ENCODE measurements at regions not wholly inside any gene's neighbourhood (a gene's known extent, or its start where the extent isn't known, plus 50 kb on each side); places are given as distances from the start of the nearest gene placed in this dataset.

DNA sequence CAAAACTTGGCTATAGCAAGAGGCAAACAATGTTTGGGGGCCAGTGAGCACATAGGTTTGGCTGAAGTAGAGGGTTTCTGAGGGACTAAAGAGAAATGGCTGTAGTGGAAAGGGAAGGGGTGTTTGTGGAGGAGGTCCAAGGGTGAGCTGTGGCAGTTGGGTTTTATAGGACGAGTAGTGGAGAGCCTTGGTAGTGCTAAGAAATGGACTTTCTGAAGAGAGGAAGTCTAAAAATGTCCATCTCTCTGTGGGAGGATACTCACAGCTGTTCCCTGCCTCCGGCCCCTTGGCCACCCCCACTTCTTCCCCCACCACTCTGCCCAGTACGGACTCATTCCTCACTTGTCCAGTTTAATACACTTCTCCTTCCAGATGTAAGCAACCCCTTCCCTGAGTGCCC, 64.3 kb downstream of the ZNF22 start:
- no peak for DNase-seq
- H3K4me1 Mint-ChIP-seq (ENCODE audit: low read depth) = no peaks in the 10 kb centered on the region
- H3K9me3 Mint-ChIP-seq = no peaks in the 10 kb centered on the region
- no peaks in the 10 kb centered on the region for H3K36me3 Mint-ChIP-seq (ENCODE audit: low read depth)
- H3K4me3 Mint-ChIP-seq = no peak overlapping the region
- H3K27me3 Mint-ChIP-seq (ENCODE audit: insufficient read depth) = peaks cover 20% of the 10 kb centered on the region
- TF ChIP-seq, protein P1, sequence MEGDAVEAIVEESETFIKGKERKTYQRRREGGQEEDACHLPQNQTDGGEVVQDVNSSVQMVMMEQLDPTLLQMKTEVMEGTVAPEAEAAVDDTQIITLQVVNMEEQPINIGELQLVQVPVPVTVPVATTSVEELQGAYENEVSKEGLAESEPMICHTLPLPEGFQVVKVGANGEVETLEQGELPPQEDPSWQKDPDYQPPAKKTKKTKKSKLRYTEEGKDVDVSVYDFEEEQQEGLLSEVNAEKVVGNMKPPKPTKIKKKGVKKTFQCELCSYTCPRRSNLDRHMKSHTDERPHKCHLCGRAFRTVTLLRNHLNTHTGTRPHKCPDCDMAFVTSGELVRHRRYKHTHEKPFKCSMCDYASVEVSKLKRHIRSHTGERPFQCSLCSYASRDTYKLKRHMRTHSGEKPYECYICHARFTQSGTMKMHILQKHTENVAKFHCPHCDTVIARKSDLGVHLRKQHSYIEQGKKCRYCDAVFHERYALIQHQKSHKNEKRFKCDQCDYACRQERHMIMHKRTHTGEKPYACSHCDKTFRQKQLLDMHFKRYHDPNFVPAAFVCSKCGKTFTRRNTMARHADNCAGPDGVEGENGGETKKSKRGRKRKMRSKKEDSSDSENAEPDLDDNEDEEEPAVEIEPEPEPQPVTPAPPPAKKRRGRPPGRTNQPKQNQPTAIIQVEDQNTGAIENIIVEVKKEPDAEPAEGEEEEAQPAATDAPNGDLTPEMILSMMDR (IDR thresholded peaks at IDR 0.05) = no peak
- H3K27ac Mint-ChIP-seq = no peak overlapping the region

DNA sequence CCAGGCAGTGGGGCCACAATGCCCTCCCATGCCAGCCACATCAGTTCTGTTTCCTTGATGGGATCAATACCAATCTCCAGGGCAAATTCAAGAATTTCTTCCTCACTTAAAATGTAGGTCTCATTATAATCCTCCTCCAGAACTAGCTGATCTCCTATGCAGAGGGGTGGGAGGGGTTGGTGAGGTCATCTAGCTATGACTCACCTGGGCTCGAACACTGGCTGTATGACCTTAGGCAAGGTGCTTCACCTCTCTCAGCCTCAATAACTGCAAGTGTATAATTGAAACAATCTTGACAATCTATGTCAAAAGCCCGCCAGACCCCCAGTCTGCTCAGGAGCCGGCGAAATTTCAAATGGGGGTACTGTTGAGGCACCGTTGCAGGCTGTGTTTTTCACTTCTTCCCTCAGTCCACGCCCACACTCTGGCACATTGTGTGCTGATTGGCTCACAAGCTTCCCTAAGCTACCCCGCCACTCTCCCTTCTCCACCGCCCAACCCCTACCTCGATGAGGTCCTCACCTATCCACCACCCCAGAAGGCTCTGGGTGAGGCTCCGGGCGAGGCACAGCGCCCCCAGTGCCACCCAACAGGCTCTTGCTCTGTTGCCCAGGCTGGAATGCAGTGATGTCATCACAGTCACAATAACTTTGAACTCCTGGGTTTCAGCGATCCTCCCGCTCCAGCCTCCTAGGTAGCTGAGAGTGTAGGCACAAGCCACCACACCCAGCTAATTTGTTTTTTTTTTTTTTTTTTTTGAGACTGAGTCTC, 70.5 kb downstream of the ZNF22 start:
- TF ChIP-seq, protein P1 (IDR thresholded peaks at IDR 0.05) = no peak
- Mint-ChIP-seq H3K4me3 (no peak overlapping the region), H3K9me3 (peaks cover 11% of the 10 kb centered on the region; the same call in 1 of the 2 replicates), H3K27me3 (ENCODE audit: insufficient read depth) (peaks cover 4% of the 10 kb centered on the region), H3K4me1 (ENCODE audit: low read depth) (no peaks in the 10 kb centered on the region), H3K36me3 (ENCODE audit: low read depth) (no peaks in the 10 kb centered on the region), H3K27ac (no peak overlapping the region)
- no peak for DNase-seq

DNA sequence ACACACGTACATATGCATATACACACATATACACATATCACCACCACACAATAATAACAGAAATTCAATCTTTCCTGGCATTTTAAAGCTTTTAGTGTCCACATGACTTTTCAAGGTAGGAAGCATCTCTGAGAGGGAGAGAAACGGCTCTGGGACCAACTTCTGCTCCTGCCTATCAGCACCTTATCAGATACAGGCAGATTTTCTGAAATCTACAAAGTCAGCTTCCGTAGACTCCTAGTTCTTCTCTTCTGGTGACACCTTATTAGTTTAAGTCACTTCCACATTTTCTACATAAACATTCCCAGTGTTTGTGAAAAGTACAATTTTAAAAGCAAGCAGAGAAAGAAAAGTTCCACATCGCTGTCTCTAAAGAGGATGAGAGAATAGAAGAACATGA, 74.5 kb downstream of the ZNF22 start:
- no peaks in the 10 kb centered on the region for H3K36me3 Mint-ChIP-seq (ENCODE audit: low read depth)
- no peak for DNase-seq
- no peak overlapping the region for H3K4me3 Mint-ChIP-seq
- TF ChIP-seq, protein P1 (IDR thresholded peaks at IDR 0.05) = no peak
- H3K27ac Mint-ChIP-seq = no peak overlapping the region
- H3K4me1 Mint-ChIP-seq (ENCODE audit: low read depth) = no peaks in the 10 kb centered on the region
- H3K9me3 Mint-ChIP-seq = peaks cover 11% of the 10 kb centered on the region; the same call in 1 of the 2 replicates
- H3K27me3 Mint-ChIP-seq (ENCODE audit: insufficient read depth) = peaks cover 16% of the 10 kb centered on the region

DNA sequence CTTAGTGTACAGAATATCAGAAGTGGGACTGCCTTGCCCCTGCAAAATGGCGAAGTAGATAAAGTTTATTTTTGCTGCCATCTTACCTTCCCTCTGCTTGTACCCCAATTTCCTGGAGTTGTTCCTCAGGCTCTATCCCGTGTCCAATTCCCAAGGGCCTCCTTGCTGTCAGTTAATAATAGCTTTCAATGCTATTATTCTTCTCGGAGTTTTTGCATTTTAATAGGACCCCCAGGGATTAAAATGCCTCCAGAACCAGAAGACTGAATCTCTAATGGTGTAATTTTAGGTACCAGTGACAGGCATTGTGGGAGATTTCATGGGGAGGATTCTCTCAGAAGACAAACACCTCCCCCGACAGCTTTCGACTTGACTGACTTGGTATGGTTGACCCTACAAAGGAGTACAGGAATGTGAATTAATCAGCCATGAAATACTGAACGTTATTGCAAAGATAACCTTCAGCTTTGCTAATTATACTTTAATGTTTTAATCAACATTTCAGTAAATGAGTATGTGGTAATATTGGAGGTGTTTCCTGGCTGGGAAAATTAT, 75.2 kb downstream of the ZNF22 start:
- Mint-ChIP-seq H3K27ac (no peak overlapping the region), H3K36me3 (ENCODE audit: low read depth) (no peaks in the 10 kb centered on the region), H3K4me1 (ENCODE audit: low read depth) (no peaks in the 10 kb centered on the region), H3K27me3 (ENCODE audit: insufficient read depth) (peaks cover 19% of the 10 kb centered on the region), H3K9me3 (peaks cover 5% of the 10 kb centered on the region; the same call in 1 of the 2 replicates), H3K4me3 (no peak overlapping the region)
- TF ChIP-seq, protein P1 (IDR thresholded peaks at IDR 0.05) = no peak
- DNase-seq = no peak

DNA sequence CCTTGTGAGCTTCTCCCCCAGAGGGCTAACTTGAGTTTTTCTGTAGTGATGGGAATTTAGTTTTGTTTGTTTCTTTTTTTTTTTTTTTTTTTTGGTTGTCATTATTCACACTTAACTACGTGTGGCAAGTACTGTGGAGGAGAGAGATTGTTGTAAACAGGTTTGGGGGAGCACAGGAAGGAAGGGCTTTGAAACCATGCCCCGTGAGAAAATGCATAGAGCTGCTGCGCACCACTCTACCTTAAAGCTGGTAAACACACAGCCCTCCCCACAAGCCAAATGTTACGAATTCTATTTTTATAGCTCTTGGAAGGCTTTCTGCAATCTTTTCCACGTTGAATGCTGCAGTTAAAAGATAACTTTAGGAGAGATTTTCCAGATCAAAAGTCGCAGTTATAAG, 76.2 kb downstream of the ZNF22 start:
- TF ChIP-seq, protein P1 (IDR thresholded peaks at IDR 0.05) = no peak
- Mint-ChIP-seq H3K9me3 (no peaks in the 10 kb centered on the region), H3K27ac (no peak overlapping the region), H3K27me3 (ENCODE audit: insufficient read depth) (peaks cover 19% of the 10 kb centered on the region), H3K4me3 (no peak overlapping the region), H3K4me1 (ENCODE audit: low read depth) (no peaks in the 10 kb centered on the region), H3K36me3 (ENCODE audit: low read depth) (no peaks in the 10 kb centered on the region)
- DNase-seq = no peak

Measured in HFFc6 (cell line).